ENCODE measurements at regions not wholly inside any gene's neighbourhood (a gene's known extent, or its start where the extent isn't known, plus 50 kb on each side); places are given as distances from the start of the nearest gene placed in this dataset.
A peak's percentile ranks its signal among the peaks of the same experiment; 100 is the strongest.

GRCh38 chr10:78830062-78830975 is 238.4 kb upstream of the ZMIZ1 start:
- TF ChIP-seq, protein P1, sequence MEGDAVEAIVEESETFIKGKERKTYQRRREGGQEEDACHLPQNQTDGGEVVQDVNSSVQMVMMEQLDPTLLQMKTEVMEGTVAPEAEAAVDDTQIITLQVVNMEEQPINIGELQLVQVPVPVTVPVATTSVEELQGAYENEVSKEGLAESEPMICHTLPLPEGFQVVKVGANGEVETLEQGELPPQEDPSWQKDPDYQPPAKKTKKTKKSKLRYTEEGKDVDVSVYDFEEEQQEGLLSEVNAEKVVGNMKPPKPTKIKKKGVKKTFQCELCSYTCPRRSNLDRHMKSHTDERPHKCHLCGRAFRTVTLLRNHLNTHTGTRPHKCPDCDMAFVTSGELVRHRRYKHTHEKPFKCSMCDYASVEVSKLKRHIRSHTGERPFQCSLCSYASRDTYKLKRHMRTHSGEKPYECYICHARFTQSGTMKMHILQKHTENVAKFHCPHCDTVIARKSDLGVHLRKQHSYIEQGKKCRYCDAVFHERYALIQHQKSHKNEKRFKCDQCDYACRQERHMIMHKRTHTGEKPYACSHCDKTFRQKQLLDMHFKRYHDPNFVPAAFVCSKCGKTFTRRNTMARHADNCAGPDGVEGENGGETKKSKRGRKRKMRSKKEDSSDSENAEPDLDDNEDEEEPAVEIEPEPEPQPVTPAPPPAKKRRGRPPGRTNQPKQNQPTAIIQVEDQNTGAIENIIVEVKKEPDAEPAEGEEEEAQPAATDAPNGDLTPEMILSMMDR (IDR thresholded peaks at IDR 0.05; ENCODE audit: insufficient read depth, low read length, poor library complexity, severe bottlenecking): no peak
- peak; percentile 28 for DNase-seq (ENCODE audit: low read depth)
- Histone ChIP-seq H3K27me3 (ENCODE audit: control insufficient read depth, insufficient read depth, low read length) (no peaks in the 10 kb centered on the region), H3K4me3 (ENCODE audit: low read depth, low read length) (no peak overlapping the region), H3K36me3 (ENCODE audit: control insufficient read depth, insufficient read depth, low read length) (no peaks in the 10 kb centered on the region)

DNA sequence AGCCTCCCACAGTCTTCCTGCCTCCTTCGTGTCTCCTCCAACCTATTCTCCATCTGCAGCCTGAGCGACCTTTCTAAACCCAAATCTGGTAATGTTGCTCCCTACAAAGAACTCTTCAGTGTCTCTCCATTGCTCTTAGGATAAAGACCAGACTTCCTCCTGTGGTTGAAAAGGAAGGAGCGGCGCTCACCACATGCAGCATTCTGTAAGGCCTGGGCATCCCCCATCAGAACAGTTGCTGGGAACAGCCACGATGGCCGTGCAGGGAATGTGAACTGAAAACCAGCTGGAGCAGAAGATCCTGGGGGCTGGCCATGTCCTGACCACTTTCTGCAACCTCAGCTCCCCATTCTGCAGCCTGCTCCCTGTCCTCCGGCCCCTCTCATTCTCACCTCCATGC is 237.8 kb upstream of the ZMIZ1 start:
- Histone ChIP-seq H3K36me3 (ENCODE audit: control insufficient read depth, insufficient read depth, low read length) (no peaks in the 10 kb centered on the region), H3K4me3 (ENCODE audit: low read depth, low read length) (no peak overlapping the region), H3K27me3 (ENCODE audit: control insufficient read depth, insufficient read depth, low read length) (no peaks in the 10 kb centered on the region)
- TF ChIP-seq, protein P1 (IDR thresholded peaks at IDR 0.05; ENCODE audit: insufficient read depth, low read length, poor library complexity, severe bottlenecking): no peak
- DNase-seq (ENCODE audit: low read depth): no peak

DNA sequence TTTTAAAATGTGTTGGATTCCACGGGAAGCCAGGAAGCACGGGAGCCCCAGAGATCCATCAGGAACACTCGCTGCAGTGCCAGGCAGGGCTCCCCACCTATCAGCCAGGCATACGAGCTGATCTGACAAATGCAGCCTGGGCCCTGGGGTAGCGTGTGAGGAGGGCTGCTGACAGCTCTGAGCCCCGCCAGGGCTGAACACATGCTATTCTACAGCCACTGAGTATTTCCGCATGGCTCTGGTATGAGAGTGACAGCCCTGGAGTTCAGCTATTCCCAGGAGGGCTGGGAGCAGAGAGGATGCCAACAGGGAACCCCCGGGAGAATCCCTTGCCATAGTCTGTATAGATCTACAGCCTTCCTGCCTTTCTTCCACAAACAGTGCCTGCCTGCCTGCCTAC is 237.3 kb upstream of the ZMIZ1 start:
- Histone ChIP-seq H3K27me3 (ENCODE audit: control insufficient read depth, insufficient read depth, low read length) (no peaks in the 10 kb centered on the region), H3K4me3 (ENCODE audit: low read depth, low read length) (no peak overlapping the region), H3K36me3 (ENCODE audit: control insufficient read depth, insufficient read depth, low read length) (no peaks in the 10 kb centered on the region)
- TF ChIP-seq, protein P1 (IDR thresholded peaks at IDR 0.05; ENCODE audit: insufficient read depth, low read length, poor library complexity, severe bottlenecking): no peak
- no peak for DNase-seq (ENCODE audit: low read depth)

DNA sequence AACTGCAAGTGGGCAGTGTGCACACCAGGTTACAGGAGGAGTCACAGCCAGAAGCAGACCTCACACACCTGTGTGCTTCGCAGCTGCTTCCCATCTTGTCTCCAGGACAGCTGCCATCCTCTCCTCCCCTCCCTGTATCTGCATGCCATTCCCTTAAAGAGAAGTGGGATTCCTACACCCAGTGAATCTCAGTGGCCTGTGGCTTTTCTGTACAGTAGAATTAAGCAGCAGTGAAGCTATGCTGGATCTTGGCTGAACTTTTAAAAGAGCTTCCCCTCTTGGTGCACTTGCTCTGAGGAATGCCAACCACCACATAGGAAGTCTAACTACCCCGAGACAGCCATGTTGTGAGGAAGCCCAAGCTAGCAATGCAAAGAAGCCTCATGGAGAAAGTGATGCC is 236.5 kb upstream of the ZMIZ1 start:
- Histone ChIP-seq H3K27me3 (ENCODE audit: control insufficient read depth, insufficient read depth, low read length) (no peaks in the 10 kb centered on the region), H3K36me3 (ENCODE audit: control insufficient read depth, insufficient read depth, low read length) (no peaks in the 10 kb centered on the region), H3K4me3 (ENCODE audit: low read depth, low read length) (no peak overlapping the region)
- DNase-seq (ENCODE audit: low read depth): no peak
- TF ChIP-seq, protein P1 (IDR thresholded peaks at IDR 0.05; ENCODE audit: insufficient read depth, low read length, poor library complexity, severe bottlenecking): no peak

GRCh38 chr10:78838141-78838657 is 230.6 kb upstream of the ZMIZ1 start:
- no peak for DNase-seq (ENCODE audit: low read depth)
- Histone ChIP-seq H3K27me3 (ENCODE audit: control insufficient read depth, insufficient read depth, low read length) (peaks cover 2% of the 10 kb centered on the region), H3K36me3 (ENCODE audit: control insufficient read depth, insufficient read depth, low read length) (no peaks in the 10 kb centered on the region), H3K4me3 (ENCODE audit: low read depth, low read length) (no peak overlapping the region)
- TF ChIP-seq, protein P1 (IDR thresholded peaks at IDR 0.05; ENCODE audit: insufficient read depth, low read length, poor library complexity, severe bottlenecking): no peak
